Thoracic aorta (tissue), 2 donors: ENCODE measurements at regions not wholly inside any gene's neighbourhood (a gene's known extent, or its start where the extent isn't known, plus 50 kb on each side); places are given as distances from the start of the nearest gene placed in this dataset.

ENCODE experiments used
- ATAC-seq: fragments of 150-250 bp; one replicate; pipeline ENCODE4 v1.8.0; 2017; ENCODE audit warnings: low read depth; ENCODE audit not compliant: insufficient number of reproducible peaks, low FRiP score
- DNase-seq: peaks from one replicate; pipeline ENCODE4 v3.0.0-alpha.2; 2020; ENCODE audit warnings: low spot score
- H3K27ac ChIP-seq, 2 donors: fragments of 200-600 bp; sonication (generic); 1 replicate in 1 of 2; 2 replicates in 1 of 2; pipeline ENCODE4 v1.5.1; 2016; ENCODE audit warnings: mild to moderate bottlenecking in 2 of 2, moderate library complexity in 2 of 2
- H3K27me3 ChIP-seq: fragments of 200-600 bp; sonication (generic); replicated peaks from 2 replicates; pipeline ENCODE4 v1.6.0; 2016; ENCODE audit warnings: mild to moderate bottlenecking; ENCODE audit not compliant: insufficient read depth
- H3K36me3 ChIP-seq: fragments of 200-600 bp; sonication (generic); one replicate; pipeline ENCODE4 v1.5.1; 2016
- H3K4me1 ChIP-seq, 2 donors: fragments of 200-600 bp; sonication (generic); 1 replicate in 1 of 2; 2 replicates in 1 of 2; pipeline versions ENCODE4 v1.5.1 to v1.6.0; 2016; ENCODE audit warnings: low read depth in 2 of 2, mild to moderate bottlenecking in 1 of 2; ENCODE audit not compliant: control insufficient read depth in 1 of 2
- H3K4me3 ChIP-seq: fragments of 200-600 bp; sonication (generic); 2 replicates; pipeline ENCODE4 v1.5.1; 2016; ENCODE audit warnings: mild to moderate bottlenecking
- H3K9me3 ChIP-seq: fragments of 200-600 bp; sonication (generic); 2 replicates; pipeline ENCODE4 v1.5.1; 2016
- TF ChIP-seq, protein P1 (sequence below): fragments of 200-600 bp; sonication (generic); IDR thresholded peaks from one replicate; pipeline ENCODE4 v1.5.1; 2019; ENCODE audit warnings: antibody characterized with exemption

DNA sequence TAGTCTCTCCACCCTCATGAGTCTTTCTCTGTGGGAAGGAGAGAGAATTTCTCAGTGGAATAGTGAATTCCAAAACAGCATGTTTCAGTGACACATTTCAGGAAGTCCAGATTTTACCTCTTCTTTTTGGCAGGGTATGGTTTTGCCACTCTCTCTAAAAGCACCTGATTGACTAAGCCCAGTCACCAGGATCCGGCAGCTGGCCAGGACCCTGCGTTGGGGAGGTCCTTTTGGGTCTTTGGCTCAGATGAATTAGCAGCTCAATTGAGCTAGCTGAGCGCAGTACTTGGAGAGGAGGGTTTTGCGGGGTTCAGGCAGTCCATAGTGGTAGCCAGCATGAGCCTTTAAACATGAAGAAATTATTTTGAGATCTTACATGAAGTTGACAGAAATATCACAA, 548.2 kb downstream of the PDCD6IP start:
- ATAC-seq (no peak), DNase-seq (no peak)
- Histone ChIP-seq H3K4me3 (no peak overlapping the region), H3K36me3 (no peaks in the 10 kb centered on the region), H3K27ac (no peak overlapping the region), H3K27me3 (no peaks in the 10 kb centered on the region), H3K9me3 (no peaks in the 10 kb centered on the region), H3K4me1 (no peaks in the 10 kb centered on the region)
- TF ChIP-seq, protein P1, sequence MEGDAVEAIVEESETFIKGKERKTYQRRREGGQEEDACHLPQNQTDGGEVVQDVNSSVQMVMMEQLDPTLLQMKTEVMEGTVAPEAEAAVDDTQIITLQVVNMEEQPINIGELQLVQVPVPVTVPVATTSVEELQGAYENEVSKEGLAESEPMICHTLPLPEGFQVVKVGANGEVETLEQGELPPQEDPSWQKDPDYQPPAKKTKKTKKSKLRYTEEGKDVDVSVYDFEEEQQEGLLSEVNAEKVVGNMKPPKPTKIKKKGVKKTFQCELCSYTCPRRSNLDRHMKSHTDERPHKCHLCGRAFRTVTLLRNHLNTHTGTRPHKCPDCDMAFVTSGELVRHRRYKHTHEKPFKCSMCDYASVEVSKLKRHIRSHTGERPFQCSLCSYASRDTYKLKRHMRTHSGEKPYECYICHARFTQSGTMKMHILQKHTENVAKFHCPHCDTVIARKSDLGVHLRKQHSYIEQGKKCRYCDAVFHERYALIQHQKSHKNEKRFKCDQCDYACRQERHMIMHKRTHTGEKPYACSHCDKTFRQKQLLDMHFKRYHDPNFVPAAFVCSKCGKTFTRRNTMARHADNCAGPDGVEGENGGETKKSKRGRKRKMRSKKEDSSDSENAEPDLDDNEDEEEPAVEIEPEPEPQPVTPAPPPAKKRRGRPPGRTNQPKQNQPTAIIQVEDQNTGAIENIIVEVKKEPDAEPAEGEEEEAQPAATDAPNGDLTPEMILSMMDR: no peak

DNA sequence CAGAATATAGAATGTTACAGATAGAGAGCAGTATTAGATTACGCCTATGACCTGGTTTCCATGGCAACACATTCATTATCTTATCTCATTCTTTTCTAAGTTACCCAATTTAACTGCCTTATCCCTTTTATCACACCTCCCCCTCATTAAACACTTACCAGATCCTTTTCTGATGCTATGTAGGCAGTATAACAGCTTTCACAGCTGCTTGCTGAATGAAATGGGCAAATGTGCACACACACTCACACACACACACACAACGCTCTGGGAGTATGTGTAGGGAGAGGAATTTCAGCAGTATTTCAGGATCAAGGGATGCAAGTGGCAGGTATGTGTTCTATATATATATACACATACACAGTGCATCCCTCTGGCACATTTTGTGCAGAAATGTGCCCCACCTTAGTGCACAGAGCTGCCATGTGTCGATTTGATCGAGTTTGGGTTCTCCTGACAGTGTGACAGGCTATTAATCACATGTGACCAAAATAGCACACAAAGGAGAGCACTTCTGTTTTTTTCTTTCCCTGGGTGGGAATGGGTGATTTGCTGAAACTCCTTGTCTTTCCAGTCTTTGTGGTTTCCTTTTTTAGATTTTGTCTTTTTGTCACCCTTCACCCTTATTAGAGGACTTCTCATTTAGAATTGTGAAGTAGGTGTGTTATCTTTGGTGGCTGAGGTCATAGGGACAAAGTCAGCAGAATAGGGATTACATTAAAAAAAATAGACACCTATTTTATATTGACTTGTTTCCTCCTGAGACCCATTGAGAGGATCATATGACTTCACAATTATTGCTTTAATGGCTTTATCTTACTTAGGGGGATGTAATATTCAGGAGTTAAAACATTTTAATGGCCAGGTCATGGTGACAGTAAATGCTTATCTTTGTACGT, 553.7 kb downstream of the PDCD6IP start:
- TF ChIP-seq, protein P1: no peak
- Histone ChIP-seq H3K4me1 (no peaks in the 10 kb centered on the region), H3K4me3 (no peak overlapping the region), H3K9me3 (no peaks in the 10 kb centered on the region), H3K36me3 (no peaks in the 10 kb centered on the region), H3K27ac (no peak overlapping the region), H3K27me3 (no peaks in the 10 kb centered on the region)
- no peak for ATAC-seq
- no peak for DNase-seq

DNA sequence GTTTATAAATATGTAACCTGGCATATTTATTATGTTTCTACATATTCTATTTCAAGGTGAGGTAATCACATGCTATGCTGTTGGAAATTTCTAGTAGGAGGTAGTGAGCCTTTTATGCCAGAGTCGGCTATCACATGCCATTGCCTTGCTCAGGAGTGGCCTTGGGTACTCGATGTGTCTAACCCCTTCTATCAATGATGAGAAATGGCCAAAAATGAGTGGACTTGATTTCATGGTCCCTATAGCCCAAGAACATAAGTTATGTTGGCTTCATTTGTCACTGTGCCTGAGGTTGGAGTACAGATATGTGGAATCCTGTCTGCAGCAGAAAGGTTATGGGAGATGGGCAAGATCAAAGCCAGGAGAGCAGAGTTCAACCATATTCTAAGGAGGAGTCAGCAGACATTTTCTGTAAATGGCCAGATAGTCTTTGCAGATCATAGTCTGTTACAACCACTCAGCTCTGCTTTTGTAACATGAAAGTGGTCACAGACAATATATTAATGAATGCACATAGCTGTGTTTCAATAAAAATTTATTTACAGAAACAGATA, 554.4 kb downstream of the PDCD6IP start:
- no peak for DNase-seq
- no peak for ATAC-seq
- Histone ChIP-seq H3K4me3 (no peak overlapping the region), H3K36me3 (no peaks in the 10 kb centered on the region), H3K27ac (no peak overlapping the region), H3K27me3 (no peaks in the 10 kb centered on the region), H3K4me1 (no peaks in the 10 kb centered on the region), H3K9me3 (no peaks in the 10 kb centered on the region)
- TF ChIP-seq, protein P1: no peak

DNA sequence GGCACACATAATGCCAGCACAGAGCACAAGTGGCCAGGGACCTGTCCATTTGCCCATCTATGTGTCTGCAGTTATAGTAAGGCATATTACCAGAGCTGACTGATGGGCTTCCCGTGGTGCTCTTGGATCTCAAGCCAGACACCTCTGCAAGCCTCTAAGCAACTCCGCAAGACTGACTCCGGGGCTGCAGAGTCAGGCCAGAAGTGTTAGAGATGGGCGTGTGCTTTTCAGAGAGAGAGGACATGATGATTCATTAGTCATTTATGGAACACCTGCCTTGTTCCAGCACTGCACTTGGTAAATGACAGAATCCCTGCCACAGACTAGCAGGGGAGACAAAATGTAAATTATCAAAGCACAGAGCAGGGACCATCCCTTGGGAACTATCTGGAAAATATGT, 559.0 kb downstream of the PDCD6IP start:
- Histone ChIP-seq H3K27ac (no peak overlapping the region), H3K27me3 (no peaks in the 10 kb centered on the region), H3K4me3 (no peak overlapping the region), H3K36me3 (no peaks in the 10 kb centered on the region), H3K9me3 (no peaks in the 10 kb centered on the region), H3K4me1 (no peaks in the 10 kb centered on the region)
- TF ChIP-seq, protein P1: no peak
- no peak for DNase-seq
- no peak for ATAC-seq

DNA sequence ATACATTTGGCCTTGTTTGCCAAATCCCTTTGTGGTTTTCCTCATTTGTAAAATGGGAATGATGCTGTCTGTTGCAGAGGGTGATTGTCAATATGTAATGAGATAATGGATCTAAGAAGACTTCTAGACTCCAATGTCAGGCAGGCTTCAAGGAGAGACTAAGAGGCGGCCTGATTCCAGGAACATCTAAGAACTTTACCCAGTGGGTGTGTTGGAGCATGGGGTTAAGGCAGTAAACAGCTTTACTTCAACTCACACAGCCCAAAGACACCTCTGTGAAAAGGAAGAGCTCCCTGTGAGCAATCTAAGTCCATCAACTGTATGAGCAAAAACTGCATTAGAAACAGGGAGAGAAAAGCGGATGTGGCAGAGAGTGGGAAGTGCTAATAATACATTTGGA, 560.6 kb downstream of the PDCD6IP start:
- H3K4me3 ChIP-seq: no peak overlapping the region
- H3K9me3 ChIP-seq: no peaks in the 10 kb centered on the region
- no peak for DNase-seq
- H3K36me3 ChIP-seq: no peaks in the 10 kb centered on the region
- no peak for ATAC-seq
- TF ChIP-seq, protein P1: no peak
- H3K27me3 ChIP-seq: no peaks in the 10 kb centered on the region
- no peak overlapping the region for H3K27ac ChIP-seq
- H3K4me1 ChIP-seq: no peaks in the 10 kb centered on the region
